ENCODE measurements at regions not wholly inside any gene's neighbourhood (a gene's known extent, or its start where the extent isn't known, plus 50 kb on each side); places are given as distances from the start of the nearest gene placed in this dataset.

DNA sequence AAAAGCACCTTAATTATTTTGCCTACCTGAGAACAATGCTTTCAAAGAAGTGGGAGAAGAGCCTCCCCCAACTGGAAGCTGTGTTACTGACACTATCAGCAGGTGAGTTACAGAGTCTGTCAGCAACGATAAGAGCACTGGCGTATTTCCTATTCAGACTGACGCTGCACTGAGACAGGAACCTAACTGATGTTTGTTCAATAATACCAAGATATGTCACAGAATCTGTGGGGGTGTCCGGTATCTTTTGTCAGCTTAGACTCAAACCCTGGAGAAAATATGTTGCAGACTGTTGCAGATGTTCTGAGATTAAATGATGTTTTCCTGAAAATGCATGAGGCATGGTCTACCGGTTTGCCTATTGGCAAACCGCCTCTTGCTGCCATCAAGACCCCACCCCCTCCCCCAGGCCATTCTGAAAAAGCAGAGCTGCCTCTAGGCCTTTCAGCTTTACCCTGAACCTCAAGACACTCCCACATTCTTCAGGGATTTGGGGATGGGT lies 115.2 kb upstream of the KIT start:
- TF ChIP-seq, protein P1, sequence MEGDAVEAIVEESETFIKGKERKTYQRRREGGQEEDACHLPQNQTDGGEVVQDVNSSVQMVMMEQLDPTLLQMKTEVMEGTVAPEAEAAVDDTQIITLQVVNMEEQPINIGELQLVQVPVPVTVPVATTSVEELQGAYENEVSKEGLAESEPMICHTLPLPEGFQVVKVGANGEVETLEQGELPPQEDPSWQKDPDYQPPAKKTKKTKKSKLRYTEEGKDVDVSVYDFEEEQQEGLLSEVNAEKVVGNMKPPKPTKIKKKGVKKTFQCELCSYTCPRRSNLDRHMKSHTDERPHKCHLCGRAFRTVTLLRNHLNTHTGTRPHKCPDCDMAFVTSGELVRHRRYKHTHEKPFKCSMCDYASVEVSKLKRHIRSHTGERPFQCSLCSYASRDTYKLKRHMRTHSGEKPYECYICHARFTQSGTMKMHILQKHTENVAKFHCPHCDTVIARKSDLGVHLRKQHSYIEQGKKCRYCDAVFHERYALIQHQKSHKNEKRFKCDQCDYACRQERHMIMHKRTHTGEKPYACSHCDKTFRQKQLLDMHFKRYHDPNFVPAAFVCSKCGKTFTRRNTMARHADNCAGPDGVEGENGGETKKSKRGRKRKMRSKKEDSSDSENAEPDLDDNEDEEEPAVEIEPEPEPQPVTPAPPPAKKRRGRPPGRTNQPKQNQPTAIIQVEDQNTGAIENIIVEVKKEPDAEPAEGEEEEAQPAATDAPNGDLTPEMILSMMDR (conservative IDR thresholded peaks at IDR 0.05; ENCODE audit: low read depth, low read length), result no peak
- TF ChIP-seq EZH2 (IDR thresholded peaks at IDR 0.05; ENCODE audit: borderline replicate concordance, low read depth, low read length, poor library complexity, severe bottlenecking), result no peak
- CTCF ChIA-PET, result no interaction called here
- no peak for DNase-seq (ENCODE audit: low spot score)
- H3K4me1 ChIP-seq (ENCODE audit: insufficient read depth, low read length, poor library complexity, severe bottlenecking), result no peaks in the 10 kb centered on the region
- no peak overlapping the region for H3K4me3 ChIP-seq (ENCODE audit: low read depth, low read length, poor library complexity, severe bottlenecking)
- no peaks in the 10 kb centered on the region for H3K27me3 ChIP-seq (replicated peaks; ENCODE audit: insufficient read depth, low read depth, low read length, poor library complexity)
- no peaks in the 10 kb centered on the region for H3K36me3 ChIP-seq (ENCODE audit: insufficient read depth, low read length, poor library complexity, severe bottlenecking)
- POLR2A ChIA-PET (ENCODE audit: low non-redundant PET), result no interaction called here
- H3K27ac ChIP-seq (ENCODE audit: low read depth, low read length, poor library complexity, severe bottlenecking), result no peak overlapping the region
- intact Hi-C loops (cut with micrococcal nuclease; ENCODE audit: unreplicated experiment), result no loop called here
- no peaks in the 10 kb centered on the region for H3K9me3 ChIP-seq (ENCODE audit: low read depth, low read length, poor library complexity, severe bottlenecking)
- no TSS peak for BruUV-seq (replicated peaks)

DNA sequence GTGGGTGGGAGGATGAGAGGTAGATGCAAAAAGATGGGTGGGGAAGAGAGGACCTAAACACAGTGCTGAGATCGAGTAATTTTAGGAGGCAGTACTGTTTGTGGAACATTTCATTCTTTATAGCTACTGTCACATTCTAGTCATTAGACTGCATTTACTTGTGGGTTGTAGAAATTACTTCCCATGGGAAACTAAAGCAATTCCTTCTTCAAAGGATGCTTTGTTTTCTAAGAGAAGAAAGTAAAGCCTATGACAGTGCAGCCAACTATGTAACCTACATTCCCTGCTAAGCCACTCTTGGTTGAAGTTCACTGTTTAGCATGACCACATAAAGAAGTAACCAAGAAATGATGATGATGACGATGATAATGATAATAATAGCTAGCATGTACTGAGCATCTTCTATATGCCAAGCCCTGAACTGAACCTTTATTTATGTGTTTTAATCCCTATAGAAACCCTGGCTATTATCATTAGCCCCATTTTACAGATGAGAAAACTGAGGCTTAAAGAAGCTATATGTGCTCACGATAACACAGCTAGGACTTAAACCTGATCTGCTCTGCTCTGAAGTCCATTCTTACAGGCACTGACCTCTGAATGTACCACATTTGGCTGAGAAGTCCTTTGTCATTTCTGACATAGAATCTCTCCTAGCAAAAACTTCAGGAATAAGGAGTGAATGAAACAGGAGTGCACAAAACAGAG lies 114.5 kb upstream of the KIT start:
- CTCF ChIA-PET, result no interaction called here
- H3K9me3 ChIP-seq (ENCODE audit: low read depth, low read length, poor library complexity, severe bottlenecking), result no peaks in the 10 kb centered on the region
- DNase-seq (ENCODE audit: low spot score), result no peak

DNA sequence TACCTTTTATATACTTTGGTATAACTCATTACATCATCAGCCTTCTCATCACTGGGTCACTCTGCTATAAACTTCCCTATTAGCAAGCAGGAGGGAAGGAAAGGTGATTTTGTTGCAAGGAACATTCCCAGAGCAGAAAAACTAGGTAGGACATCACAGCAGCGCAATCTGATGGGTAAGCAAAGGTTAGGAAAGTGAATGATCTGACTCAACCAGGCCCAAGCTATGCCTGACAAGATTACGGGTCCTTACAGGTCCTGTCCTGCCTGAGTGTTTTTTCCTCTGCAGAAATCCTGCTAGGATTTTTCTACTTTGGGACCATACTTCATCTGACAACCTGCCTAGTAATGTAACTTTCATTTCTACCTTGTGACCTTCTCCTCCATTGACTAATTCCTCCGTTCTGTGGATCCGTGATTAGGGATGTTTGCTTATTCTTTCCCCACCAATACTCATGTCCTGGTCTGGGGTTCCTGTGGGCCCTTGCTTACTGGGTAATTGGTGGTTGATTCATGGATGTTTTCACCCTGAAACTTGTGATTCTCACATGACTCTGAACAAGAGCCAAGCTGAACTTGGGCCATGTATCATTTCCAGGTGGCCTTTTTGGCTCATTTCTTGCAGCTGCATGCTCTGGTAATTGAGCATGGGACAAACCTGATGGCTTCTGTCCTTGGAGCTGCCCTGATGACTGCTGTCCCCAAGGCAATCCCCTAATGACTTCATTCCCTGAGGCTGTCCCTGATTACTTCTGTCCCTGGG lies 111.9 kb upstream of the KIT start:
- Histone ChIP-seq H3K4me1 (ENCODE audit: insufficient read depth, low read length, poor library complexity, severe bottlenecking) (no peaks in the 10 kb centered on the region), H3K4me3 (ENCODE audit: low read depth, low read length, poor library complexity, severe bottlenecking) (no peak overlapping the region), H3K9me3 (ENCODE audit: low read depth, low read length, poor library complexity, severe bottlenecking) (no peaks in the 10 kb centered on the region), H3K27me3 (replicated peaks; ENCODE audit: insufficient read depth, low read depth, low read length, poor library complexity) (no peaks in the 10 kb centered on the region), H3K36me3 (ENCODE audit: insufficient read depth, low read length, poor library complexity, severe bottlenecking) (no peaks in the 10 kb centered on the region), H3K27ac (ENCODE audit: low read depth, low read length, poor library complexity, severe bottlenecking) (no peak overlapping the region)
- CTCF ChIA-PET, result no interaction called here
- TF ChIP-seq, protein P1 (conservative IDR thresholded peaks at IDR 0.05; ENCODE audit: low read depth, low read length), result no peak
- TF ChIP-seq EZH2 (IDR thresholded peaks at IDR 0.05; ENCODE audit: borderline replicate concordance, low read depth, low read length, poor library complexity, severe bottlenecking), result no peak
- POLR2A ChIA-PET (ENCODE audit: low non-redundant PET), result no interaction called here
- no TSS peak for BruUV-seq (replicated peaks)
- DNase-seq (ENCODE audit: low spot score), result no peak
- intact Hi-C loops (cut with micrococcal nuclease; ENCODE audit: unreplicated experiment), result no loop called here

More for the DNA sequence above, 114.5 kb upstream of the KIT start:
- Histone ChIP-seq H3K27me3 (replicated peaks; ENCODE audit: insufficient read depth, low read depth, low read length, poor library complexity) (no peaks in the 10 kb centered on the region), H3K27ac (ENCODE audit: low read depth, low read length, poor library complexity, severe bottlenecking) (no peak overlapping the region), H3K4me3 (ENCODE audit: low read depth, low read length, poor library complexity, severe bottlenecking) (no peak overlapping the region), H3K36me3 (ENCODE audit: insufficient read depth, low read length, poor library complexity, severe bottlenecking) (no peaks in the 10 kb centered on the region), H3K4me1 (ENCODE audit: insufficient read depth, low read length, poor library complexity, severe bottlenecking) (no peaks in the 10 kb centered on the region)
- BruUV-seq (replicated peaks), result no TSS peak
- POLR2A ChIA-PET (ENCODE audit: low non-redundant PET), result no interaction called here
- no peak for TF ChIP-seq EZH2 (IDR thresholded peaks at IDR 0.05; ENCODE audit: borderline replicate concordance, low read depth, low read length, poor library complexity, severe bottlenecking)
- TF ChIP-seq, protein P1 (conservative IDR thresholded peaks at IDR 0.05; ENCODE audit: low read depth, low read length), result no peak
- intact Hi-C loops (cut with micrococcal nuclease; ENCODE audit: unreplicated experiment), result no loop called here
